Esophagus (tissue), 2 donors: ENCODE measurements at regions not wholly inside any gene's neighbourhood (a gene's known extent, or its start where the extent isn't known, plus 50 kb on each side); places are given as distances from the start of the nearest gene placed in this dataset.

Experiments used
- H3K27ac ChIP-seq, 2 donors: one replicate each; pipeline ENCODE4 v1.5.1; 2013; ENCODE audit warnings: low read depth in 2 of 2, mild to moderate bottlenecking in 2 of 2, inconsistent platforms in 1 of 2, low read length in 1 of 2, moderate library complexity in 1 of 2
- H3K27me3 ChIP-seq, 2 donors: one replicate each; pipeline ENCODE4 v1.6.1; 2013; ENCODE audit warnings: low read length in 2 of 2, control low read depth in 1 of 2, mild to moderate bottlenecking in 1 of 2; ENCODE audit not compliant: insufficient read depth in 2 of 2, control insufficient read depth in 1 of 2
- H3K36me3 ChIP-seq, 2 donors: one replicate each; pipeline ENCODE4 v1.6.1; 2013; ENCODE audit warnings: low read length in 1 of 2; ENCODE audit not compliant: control insufficient read depth in 2 of 2, insufficient read depth in 2 of 2
- H3K4me1 ChIP-seq, 2 donors: one replicate each; pipeline ENCODE4 v1.6.1; 2013; ENCODE audit warnings: low read length in 1 of 2; ENCODE audit not compliant: control insufficient read depth in 2 of 2, insufficient read depth in 2 of 2
- H3K4me3 ChIP-seq, 2 donors: one replicate each; pipeline ENCODE4 v1.5.1; 2013; ENCODE audit warnings: low read length in 2 of 2, mild to moderate bottlenecking in 2 of 2, low read depth in 1 of 2, moderate library complexity in 1 of 2
- H3K9me3 ChIP-seq, 2 donors: one replicate each; pipeline ENCODE4 v1.6.1; 2013; ENCODE audit warnings: mild to moderate bottlenecking in 2 of 2, low read depth in 1 of 2, low read length in 1 of 2, moderate library complexity in 1 of 2; ENCODE audit not compliant: control insufficient read depth in 2 of 2, insufficient read depth in 1 of 2
- WGBS, 2 donors: extraction: QIAGEN DNeasy Blood & Tissue Kit; methylation state at CpG; one replicate each; pipeline ENCODE4 v1.1.7; 2013; 5-methylcytosine and 5-hydroxymethylcytosine counted together
- donor health status: healthy with polysubstance abuse.
- donor health status: Bipolar disorder and iron deficiency.

DNA sequence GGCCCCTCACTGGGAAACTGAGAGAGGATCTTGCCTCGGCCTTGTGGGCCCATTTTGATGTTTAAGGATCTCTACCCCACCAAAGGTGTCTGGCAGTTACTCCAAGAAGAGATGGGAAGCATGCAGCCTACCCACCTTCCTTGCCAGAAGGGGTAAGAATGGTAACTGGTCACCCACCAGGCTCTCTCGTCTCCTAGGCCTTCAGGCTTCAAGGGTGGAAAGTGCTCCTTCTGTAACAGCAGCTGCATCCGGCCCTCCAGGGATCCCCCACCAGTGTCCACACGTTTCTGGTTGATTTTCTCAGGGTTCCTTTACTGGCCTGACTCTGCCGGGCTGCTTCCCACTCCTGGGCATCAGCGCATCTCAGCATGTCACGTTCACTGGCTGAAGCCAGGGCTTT, 204.4 kb upstream of the IRX1 start:
- Histone ChIP-seq H3K27ac (no peak overlapping the region), H3K27me3 (no peaks in the 10 kb centered on the region), H3K4me3 (no peak overlapping the region), H3K36me3 (no peaks in the 10 kb centered on the region), H3K4me1 (no peaks in the 10 kb centered on the region), H3K9me3 (peaks cover 3 to 4% of the 10 kb centered on the region in 2 donors)
- WGBS, 2 donors = 82 to 83% methylated on average over 7 of the region's 7 CpGs

DNA sequence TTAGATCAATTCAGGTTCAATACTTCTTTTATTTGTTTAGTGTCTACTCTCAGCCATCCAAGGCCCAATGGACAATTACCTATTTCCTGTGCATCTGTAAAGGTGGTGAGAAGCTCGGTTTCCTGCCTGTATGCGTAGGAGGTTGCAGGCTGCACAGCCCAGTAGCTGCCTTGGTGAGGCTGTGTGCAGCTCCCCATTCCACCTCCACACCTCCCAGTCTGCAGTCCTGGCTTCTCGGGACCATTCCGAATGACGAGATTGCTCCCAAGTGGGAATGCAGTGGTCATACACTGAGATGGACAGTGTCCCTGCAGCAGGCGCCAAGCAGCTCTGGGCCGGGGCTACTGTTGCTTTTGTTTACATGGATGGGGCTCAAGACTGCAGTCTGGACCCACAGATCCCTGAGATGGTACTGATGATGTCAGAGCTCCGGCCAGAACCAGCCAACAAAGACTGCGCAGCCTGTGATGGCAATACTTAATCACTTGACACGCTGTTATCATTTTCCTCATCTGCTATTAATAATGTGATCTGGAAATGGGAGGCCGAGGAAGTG, 206.1 kb upstream of the IRX1 start:
- H3K36me3 ChIP-seq = no peaks in the 10 kb centered on the region
- no peak overlapping the region for H3K4me3 ChIP-seq
- no peaks in the 10 kb centered on the region for H3K27me3 ChIP-seq
- WGBS, 2 donors = 72 to 74% methylated on average over 11 of the region's 11 CpGs
- no peak overlapping the region for H3K27ac ChIP-seq
- H3K9me3 ChIP-seq = peaks cover 3 to 4% of the 10 kb centered on the region in 2 donors
- no peaks in the 10 kb centered on the region for H3K4me1 ChIP-seq

DNA sequence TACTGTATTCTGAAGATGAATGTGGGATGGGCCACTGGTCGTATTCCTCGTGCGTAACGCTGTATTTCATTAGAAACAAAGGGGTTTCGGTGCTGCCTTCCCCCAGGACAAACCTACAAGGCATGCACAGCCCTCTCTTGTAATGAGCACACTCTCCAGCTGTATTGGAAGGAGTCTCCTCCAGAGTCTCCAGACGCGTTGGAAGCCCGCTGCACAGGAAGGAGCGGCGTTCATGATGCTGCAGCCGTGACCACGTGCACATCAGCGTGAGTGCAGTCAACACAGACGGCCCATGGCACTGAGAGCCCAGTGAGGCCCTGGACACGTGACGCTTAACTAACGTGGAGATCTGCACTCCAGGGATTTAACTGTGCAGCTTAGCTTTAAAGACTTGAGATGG, 209.0 kb upstream of the IRX1 start:
- H3K27ac ChIP-seq = no peak overlapping the region
- WGBS, 2 donors = 84 to 86% methylated on average over 17 of the region's 17 CpGs

DNA sequence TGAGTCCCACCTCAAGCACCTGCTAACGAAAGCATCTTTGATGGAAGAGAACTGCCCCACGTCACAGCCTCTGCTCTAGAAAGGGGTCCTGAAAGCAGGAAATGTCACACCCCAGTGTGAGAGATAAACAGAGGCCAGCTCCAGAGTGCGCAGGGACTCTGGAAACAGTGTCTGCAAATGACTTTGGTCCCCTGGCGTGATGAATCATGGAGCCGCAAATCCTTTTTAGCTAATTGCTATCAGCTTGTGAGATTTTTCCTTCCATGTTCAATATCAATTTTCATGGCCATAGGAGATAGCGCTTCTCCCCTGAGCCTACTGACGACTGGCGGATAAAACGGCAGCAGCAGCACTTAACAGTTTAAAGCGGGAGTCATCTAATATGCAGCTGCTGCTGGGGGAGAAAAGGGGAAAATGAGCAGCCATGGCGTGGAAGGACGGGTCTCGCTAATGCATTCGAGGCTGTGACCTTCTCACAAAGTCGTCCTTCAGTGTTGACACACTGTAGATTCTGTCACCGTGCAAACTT, 209.6 kb upstream of the IRX1 start:
- Histone ChIP-seq H3K4me3 (no peak overlapping the region), H3K27ac (no peak overlapping the region), H3K9me3 (peaks cover 0 to 2% of the 10 kb centered on the region in 2 donors), H3K27me3 (no peaks in the 10 kb centered on the region), H3K4me1 (no peaks in the 10 kb centered on the region), H3K36me3 (no peaks in the 10 kb centered on the region)
- WGBS, 2 donors = 65 to 72% methylated on average over 16 of the region's 16 CpGs

More for the DNA sequence above, 209.0 kb upstream of the IRX1 start:
- no peak overlapping the region for H3K4me3 ChIP-seq
- peaks cover 0 to 6% of the 10 kb centered on the region in 2 donors for H3K9me3 ChIP-seq
- H3K36me3 ChIP-seq = no peaks in the 10 kb centered on the region
- no peaks in the 10 kb centered on the region for H3K4me1 ChIP-seq
- H3K27me3 ChIP-seq = no peaks in the 10 kb centered on the region

DNA sequence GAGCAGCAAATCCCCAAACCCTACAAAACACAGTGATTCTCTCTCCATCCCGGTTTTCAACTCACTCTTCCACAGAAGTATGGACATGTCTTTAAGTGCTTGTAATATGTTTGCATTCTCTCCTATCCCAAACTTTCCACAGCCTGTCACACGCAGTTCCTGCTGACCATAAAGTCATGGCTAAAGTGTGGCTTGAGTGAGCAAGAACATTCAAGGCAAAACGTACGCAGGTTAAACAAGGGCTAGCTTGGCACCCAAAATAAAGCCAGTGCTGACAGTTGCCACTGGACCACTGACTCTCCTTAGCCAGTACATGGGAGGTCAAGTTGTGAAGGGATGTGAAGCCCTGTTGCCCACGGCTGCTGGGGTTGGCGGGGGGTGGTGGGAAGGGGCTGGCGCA, 211.1 kb upstream of the IRX1 start:
- Histone ChIP-seq H3K27ac (no peak overlapping the region), H3K4me1 (no peaks in the 10 kb centered on the region), H3K36me3 (no peaks in the 10 kb centered on the region), H3K4me3 (no peak overlapping the region), H3K9me3 (peaks cover 0 to 2% of the 10 kb centered on the region in 2 donors), H3K27me3 (no peaks in the 10 kb centered on the region)
- WGBS, 2 donors = 89 to 90% methylated on average over 7 of the region's 7 CpGs

DNA sequence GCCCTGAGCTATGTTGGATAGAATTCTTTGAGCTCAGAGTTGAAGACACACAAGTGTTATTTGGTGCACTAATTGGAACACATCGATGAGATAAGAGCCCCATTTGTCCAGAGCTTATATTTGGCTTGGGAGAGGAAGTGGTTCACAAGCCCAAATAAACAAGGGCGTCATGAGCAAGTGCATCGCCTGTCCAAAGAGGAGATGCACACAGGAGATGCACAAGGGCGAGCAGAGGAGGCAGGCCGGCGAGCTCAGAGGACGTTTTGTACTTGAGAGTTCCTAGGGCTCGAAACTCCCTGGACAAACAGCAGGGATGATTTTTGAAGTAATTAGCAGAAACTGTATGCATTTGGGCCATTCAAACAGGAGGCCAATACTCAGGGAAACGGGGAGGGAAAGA, 212.8 kb upstream of the IRX1 start:
- Histone ChIP-seq H3K27ac (no peak overlapping the region), H3K36me3 (no peaks in the 10 kb centered on the region), H3K9me3 (peaks cover 0 to 2% of the 10 kb centered on the region in 2 donors), H3K4me3 (no peak overlapping the region), H3K27me3 (no peaks in the 10 kb centered on the region), H3K4me1 (no peaks in the 10 kb centered on the region)
- 81 to 83% methylated on average over 9 of the region's 9 CpGs for WGBS, 2 donors

DNA sequence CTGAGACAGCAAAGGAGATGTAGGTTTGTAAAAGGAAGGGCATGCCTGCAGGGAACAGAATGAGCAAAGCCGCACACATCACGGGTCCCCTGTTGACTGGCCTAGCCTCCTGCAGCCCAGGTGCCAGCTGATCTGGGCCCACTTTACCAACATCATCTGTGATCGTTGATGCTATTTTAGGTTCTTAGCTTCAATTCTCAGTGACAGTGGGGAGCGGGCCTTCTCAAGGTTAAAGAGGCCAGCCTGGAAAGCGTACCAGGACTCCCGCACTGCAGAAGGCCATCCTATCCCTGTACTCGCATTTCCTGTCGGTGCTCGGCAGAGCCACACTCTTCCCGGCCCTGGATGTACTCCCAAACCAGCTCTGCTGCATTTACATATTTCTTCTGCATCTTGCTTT, 213.5 kb upstream of the IRX1 start:
- H3K4me3 ChIP-seq = no peak overlapping the region
- 89 to 94% methylated on average over 10 of the region's 10 CpGs for WGBS, 2 donors
- H3K4me1 ChIP-seq = no peaks in the 10 kb centered on the region

DNA sequence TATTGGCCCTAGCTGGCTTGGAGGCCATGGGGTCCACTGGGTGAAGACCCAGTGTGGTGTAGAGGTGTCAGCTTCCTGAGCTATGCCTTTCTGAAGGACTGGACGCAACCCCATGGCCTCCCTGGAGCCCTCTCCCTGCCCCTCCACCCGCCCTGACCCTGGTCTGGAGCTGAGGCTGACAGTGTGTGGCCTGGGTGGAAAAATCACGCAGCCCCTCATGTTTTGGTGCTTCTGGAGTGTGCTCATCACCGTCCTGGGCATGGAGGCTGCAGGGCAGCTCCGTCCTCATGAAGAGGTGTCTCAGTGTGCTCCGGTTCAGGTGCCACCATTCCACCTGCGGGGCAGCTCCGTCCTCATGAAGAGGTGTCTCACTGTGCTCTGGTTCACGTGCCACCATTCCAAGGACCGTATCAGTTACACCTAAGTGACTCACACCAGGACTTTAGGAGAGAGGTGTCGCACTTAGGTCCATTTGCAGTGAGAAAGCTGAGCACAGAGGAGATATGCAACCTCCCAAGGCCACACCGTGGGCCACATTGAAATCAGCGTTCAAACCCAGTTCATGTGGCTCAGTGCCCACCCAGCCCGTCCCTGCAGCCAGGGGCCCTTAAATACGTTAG, 214.3 kb upstream of the IRX1 start:
- no peak overlapping the region for H3K27ac ChIP-seq
- H3K4me3 ChIP-seq = no peak overlapping the region
- 78 to 86% methylated on average over 15 of the region's 15 CpGs for WGBS, 2 donors

More for the DNA sequence above, 213.5 kb upstream of the IRX1 start:
- Histone ChIP-seq H3K9me3 (peaks cover 0 to 2% of the 10 kb centered on the region in 2 donors), H3K27me3 (no peaks in the 10 kb centered on the region), H3K36me3 (no peaks in the 10 kb centered on the region), H3K27ac (no peak overlapping the region)

DNA sequence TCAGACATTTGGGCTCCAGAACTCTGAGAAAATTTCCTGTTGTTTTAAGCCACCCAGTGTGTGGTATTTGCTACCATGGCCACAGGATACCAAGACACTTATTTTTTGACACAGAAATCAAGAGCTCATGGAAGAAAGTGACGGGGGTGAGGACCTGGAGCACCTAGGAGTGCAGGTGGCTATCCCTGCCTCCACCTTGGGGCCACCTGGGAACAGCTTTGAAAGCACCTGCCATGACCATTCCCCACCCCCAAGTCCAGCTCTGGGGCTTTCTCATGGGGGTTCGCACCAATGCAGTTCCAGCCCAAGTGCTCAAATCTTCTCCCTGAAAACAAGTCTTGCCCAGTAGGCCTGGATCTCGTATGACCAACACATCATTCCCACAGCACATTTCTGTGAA, 214.9 kb upstream of the IRX1 start:
- Histone ChIP-seq H3K36me3 (no peaks in the 10 kb centered on the region), H3K4me3 (no peak overlapping the region), H3K4me1 (no peaks in the 10 kb centered on the region), H3K9me3 (peaks cover 0 to 2% of the 10 kb centered on the region in 2 donors), H3K27ac (no peak overlapping the region), H3K27me3 (no peaks in the 10 kb centered on the region)
- 79 to 81% methylated on average over 3 of the region's 3 CpGs for WGBS, 2 donors

More for the DNA sequence above, 214.3 kb upstream of the IRX1 start:
- H3K9me3 ChIP-seq = peaks cover 0 to 2% of the 10 kb centered on the region in 2 donors
- H3K36me3 ChIP-seq = no peaks in the 10 kb centered on the region
- no peaks in the 10 kb centered on the region for H3K4me1 ChIP-seq
- H3K27me3 ChIP-seq = no peaks in the 10 kb centered on the region

DNA sequence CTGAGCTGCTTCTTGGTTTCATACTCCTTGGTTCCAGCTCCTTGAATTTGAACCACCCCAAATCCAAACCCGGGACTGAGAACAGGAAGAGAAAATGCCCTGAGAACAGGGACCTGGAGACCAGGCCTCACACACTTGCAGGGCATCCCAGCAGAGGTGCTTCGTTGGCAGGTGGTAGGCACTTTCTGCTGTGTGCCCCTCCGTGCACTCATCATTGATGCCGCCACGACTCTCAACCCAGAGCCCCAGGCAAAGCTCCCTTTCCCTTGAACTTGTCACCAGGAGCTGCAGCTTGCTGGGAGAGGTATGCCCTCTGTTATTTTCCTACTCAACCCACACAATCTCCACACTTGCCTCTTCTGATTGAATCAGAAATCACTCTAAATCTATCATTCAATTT, 217.8 kb upstream of the IRX1 start:
- Histone ChIP-seq H3K4me1 (no peaks in the 10 kb centered on the region), H3K36me3 (no peaks in the 10 kb centered on the region)
- WGBS, 2 donors = 81 to 83% methylated on average over 5 of the region's 5 CpGs

More for the DNA sequence above, 217.8 kb upstream of the IRX1 start:
- Histone ChIP-seq H3K4me3 (no peak overlapping the region), H3K27ac (no peak overlapping the region), H3K27me3 (no peaks in the 10 kb centered on the region), H3K9me3 (peaks cover under 1 to 10% of the 10 kb centered on the region in 2 donors)
